ENCODE measurements at regions not wholly inside any gene's neighbourhood (a gene's known extent, or its start where the extent isn't known, plus 50 kb on each side); places are given as distances from the start of the nearest gene placed in this dataset.

DNA sequence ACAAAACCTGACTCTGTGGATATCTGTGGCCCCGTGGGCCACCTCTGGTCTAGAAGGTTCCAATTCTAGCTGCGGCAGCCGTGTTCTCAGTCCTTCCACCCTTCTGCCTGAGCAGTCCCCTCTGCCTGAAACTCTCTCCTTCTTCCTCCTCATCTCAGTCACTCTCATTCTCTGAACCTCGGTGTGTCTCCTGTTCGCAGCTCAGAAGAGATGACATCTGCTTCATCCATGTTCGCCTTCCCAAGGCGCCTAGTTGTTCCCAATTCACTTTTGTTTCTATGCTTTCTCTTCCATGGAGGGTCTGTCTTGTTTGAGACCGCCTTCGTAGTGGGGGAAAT lies 95.5 kb downstream of the CEBPB start:
- DNase-seq (ENCODE audit: low spot score): no peak

DNA sequence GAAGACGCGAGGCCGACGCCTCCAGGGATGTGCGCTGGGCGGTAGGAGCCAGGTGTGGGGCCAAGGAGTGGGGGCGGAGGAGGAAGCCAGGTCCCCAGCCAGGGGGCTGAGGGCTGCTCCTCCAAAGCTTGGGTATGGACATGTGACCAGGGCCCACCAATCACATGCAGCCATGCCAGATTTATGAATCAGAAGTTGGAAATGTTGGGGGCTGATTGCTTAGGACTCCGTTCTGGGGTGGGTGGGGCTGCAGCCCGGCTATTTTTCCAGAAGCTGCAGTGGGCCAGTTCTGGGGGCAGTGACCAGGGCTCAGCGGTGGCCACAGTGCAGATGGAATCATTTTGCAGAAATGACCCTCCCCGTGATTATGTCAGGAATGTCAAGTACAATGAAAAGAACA lies 96.0 kb downstream of the CEBPB start:
- no peak for DNase-seq (ENCODE audit: low spot score)

DNA sequence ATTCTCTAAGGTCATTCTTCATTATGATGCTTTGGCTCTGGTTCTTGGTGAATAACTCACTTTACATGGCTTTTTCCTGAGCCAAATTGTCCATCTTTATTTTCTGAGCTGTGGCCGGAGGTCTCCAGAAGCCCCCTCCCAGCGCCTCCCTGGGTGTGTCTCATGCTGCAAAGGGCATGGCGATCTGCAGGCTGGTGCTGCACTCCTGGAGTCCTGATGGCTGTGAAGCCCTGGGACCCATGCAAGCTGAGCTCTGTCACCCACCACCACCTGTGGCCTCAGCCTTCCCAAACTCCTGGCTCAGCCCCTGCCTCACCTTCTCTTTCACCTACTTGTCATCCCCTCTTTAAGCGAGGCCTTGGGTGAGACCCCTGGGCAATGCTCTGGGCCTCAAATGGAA lies 96.9 kb downstream of the CEBPB start:
- no peak for DNase-seq (ENCODE audit: low spot score)

DNA sequence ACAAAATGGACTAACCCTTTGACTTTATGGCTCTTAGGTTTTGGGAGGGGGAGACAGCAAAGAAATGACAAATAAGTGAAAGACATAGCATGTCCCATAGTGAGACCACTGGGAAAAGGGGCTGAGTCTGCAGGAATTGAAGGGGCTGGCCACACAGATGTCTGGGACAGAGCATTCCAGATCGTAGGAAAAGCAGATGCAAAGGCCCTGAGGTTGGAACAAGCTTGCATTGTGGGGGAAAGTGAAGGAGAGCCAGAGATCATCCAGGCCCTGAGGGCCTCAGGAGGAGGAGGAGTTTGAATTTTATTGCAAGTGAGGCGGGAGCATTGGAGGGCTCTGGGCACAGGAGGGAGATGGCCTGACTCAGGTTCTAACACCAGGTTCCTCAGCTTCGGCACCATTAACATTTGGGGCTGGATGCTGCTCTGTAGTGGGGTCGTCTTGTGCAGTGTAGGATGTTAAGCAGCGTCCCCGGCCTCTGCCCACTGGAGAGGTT lies 97.5 kb downstream of the CEBPB start:
- no peak for DNase-seq (ENCODE audit: low spot score)

DNA sequence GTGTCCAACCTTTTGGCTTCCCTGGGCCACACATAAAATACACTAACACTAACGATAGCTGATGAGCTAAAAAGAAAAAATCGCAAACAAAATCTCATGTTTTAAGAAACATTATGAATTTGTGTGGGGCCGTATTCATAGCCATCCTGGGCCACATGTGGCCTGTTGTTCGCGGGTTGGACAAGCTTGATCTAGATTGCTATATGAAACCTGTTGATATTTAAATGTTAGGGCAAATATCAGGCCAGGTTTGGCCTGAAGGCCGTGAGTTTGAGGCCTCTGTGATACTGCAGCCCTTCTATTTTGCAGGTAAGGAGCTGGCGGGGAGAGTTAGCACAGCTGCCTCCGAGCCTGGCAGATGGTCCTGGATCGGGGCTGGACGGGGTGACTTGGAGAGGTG lies 99.0 kb downstream of the CEBPB start:
- no peak for DNase-seq (ENCODE audit: low spot score)

DNA sequence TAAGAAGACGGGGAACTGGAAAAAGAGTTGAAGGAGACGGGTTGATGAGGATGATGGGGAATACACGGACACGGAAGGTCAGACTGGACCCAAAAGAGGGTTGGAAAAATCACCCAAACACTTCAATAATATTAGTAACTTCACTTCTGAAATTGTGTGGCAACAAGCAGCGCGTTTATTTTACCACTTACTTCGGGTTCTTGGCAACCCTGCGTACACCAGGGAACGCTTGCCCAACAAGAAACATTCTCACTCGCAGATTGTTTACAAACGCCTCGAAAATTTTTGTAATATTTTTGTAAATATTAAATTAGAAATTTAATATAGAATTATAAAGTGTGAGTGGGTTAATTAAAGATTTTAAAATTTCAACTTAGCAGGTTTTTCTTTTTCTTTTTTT lies 99.5 kb downstream of the CEBPB start:
- no peak for DNase-seq (ENCODE audit: low spot score)

DNA sequence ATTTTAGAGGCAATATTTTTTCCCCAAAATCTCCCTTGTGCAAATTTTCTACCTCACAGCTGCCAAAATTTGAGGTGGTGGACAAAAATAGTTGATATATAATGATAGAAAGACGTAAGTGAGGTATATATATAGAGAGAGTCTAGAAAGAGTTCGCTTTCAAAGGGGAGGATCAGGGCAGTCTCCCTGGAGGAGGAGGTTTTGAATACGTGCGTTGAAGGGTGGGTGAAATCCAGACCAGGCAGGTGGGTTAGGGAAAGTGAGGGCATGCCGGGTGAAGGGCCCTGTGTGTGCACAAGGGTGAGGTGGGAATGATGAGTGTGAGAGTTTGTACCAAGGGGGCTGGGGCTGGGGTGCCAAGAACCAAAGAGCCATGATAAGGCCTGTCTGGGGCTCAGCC lies 100.2 kb downstream of the CEBPB start:
- no peak for DNase-seq (ENCODE audit: low spot score)

DNA sequence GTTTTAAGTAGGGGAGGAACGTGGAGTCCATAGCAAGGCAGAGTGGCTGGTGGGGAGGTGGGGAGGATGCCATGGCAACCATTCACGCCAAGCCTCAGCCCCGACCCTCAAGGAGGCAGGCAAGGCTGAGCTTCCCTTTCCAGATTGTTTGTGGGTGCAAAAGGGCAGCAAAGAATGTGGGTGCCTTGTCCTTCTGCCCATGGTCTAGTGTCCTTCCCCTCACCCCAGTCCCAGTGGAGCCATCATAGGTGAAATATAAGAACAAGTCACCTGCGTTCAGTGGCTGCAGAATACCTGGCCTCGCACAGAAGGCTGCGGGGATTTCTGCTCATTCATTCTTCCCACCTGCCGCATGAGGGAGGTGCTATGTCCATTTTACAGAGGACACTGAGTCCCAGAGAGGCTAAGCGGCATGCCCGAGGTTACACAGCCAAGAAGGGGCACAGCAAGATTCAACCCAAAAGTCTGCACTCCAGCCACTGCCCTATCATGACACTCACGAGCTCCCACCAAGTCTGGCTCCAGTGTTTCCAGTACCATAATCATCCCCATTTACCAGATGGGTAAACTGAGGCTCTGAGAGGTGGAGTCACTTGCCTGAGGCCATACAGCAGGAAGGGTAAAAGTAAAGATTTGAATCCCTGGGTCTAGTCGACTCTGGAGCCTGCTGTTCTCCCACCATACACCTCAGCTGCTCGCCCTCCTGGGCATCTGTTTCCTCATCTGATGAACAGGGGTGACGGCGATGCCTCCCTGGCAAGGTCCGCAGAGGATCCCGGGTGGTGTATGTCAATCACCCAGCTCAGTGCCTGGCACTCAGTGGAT lies 100.8 kb downstream of the CEBPB start:
- no peak for DNase-seq (ENCODE audit: low spot score)

DNA sequence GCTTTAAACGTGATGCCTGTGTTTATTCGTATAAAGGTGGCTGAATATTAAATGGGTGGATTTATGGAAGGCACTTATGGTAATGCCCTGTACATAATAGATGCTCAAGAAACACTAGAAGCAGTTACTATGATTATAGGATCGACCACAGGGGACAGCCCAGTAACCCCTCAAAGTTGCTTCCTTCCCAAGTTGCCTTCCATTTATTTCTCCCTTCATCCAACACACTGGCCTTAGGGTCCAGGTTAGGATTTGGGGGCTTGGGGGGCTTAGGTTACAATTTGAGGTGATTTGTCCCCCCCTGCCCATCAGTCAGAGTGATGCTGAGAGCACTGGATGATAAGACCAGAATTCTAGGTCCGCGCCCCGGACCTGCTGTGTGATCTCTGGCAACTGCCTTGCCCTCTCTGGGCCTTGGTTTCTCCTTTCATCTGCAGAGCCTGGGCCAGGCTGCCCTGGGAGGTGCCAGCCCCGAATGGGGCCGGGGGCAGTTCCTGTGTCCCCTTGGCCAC lies 101.5 kb downstream of the CEBPB start:
- no peak for DNase-seq (ENCODE audit: low spot score)

DNA sequence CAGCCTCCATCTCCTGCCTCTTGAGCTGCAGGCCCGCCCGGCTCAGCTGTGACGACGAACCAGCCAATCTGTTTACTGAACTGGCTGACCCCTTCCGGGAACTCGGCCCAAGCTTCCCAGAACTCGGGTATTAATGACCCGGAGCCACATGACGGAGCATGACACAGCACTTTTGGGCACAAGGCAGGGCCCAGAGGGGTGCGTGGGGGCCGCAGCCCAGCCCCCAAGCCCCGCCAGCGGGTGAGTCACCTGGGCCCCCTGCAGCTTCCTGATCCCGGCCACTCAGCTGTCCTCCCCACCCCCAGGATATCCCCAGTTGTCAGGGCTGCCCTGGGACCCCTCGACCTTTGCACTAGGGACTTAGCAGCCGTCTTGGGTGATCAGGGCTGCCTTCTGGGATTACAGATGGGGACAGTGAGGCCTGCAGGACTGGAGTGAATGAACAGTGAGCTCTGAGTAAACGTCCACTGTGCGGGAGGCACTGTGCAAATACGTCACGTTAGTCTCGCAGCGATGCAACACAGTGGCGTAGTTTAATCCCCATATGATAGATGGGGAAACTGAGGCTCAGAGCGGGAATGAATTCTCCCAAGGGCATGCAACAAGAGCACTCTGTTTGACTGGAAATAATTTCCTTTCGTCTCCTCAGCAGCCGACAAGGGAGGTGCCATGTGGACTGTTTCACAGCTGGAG lies 102.1 kb downstream of the CEBPB start:
- no peak for DNase-seq (ENCODE audit: low spot score)

DNA sequence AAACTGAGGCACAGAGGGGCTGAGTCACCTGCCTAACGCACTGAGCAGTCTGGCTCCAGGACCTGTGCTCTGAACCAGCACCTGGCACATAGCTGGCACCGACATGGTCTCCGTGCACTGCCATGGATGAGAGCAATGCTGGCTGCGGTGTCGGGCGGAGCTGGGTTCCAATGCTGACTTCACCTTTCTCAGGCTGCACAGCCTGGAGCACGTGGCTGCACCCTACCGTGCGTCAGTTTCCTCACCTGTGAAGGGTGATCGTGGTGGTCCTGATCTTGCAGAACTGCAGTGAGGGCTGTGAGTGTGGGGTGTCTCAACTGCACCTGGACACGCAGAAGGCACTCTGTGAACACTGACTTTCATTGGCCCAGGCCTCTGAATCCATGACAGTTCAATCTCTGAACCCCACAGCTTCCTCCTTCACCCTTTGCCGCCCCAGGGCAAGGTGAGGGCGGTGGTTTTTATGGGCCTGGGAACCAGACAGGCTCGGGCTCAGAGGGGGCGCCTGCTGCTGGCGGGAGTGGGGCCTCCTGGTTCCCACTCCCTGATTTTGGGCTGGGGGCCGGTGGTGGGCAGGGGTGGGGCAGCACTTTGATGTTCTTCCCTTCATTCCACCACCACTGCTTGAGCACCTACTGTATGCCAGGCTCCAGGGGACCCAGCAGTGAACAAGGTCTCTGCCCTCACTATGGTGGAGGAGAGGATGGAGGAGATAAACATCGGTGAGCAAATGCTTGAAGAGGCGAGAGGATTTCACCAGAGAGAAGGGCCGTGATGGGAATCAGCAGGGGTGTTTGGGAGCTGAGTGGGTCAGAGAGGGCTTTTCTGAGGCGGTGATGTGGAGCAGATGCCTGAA lies 102.9 kb downstream of the CEBPB start:
- DNase-seq (ENCODE audit: low spot score): no peak

DNA sequence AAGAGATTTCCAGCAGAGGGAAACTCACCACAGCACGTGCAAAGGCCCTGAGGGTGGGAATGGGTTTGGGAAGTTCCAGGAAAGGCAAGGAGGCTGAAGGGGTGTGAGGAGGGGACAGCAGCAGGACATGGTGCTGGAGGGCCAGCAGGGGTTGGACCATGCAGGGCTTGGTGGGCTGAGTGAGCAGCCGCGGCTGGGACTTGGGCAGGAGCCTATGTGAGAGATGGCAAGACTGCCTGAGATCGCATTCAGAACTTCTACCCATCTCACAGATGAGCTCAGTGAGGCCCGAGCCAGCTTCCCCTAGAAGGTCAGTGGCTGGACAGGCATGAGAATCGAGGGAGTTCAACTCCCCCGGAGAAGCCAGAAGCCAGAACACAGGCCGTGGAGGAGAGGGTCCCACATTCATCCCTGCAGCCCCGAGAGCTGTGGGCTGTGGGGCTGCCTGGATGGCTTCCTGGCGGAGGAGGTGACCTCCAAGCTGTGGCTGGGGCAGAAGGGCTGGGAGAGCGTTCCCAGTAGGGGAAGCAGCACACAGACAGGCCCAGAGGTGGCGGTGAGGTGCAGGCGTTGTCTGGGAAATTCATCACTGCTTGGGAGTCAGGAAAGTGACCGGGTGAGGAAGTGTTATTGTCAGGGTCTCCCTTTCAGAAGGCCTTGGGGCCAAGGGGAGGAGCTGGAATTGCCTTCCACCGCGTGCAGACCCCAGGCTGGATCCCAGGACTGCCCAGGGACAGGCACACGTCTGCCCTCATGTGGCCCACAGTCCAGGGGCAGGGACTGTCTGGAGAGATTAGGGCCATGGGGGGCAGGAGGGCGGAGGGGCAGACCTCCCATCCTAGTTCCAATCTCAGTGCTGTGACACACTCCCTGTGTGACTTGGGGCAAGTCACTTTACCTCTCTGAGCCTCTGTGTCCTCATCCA lies 103.8 kb downstream of the CEBPB start:
- no peak for DNase-seq (ENCODE audit: low spot score)

DNA sequence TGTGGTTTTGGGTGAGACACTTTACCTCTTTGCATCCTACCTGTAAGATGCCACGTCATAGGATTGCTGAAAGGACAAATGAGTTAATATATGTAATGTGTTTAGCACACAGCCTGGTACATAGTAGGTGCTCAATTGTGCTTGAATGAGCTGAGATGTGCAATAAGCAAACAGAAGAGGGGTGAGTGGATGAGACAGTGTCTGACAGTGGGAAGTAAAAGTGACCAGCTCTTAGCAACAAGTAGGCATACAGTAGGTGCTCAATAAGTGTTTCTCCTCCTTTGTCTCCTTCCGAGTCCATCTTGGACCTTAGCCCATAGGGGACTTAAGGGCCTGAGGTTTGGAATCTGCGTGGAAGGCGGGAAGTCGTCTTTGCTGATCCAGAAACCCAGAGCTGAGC lies 104.7 kb downstream of the CEBPB start:
- DNase-seq (ENCODE audit: low spot score): no peak

DNA sequence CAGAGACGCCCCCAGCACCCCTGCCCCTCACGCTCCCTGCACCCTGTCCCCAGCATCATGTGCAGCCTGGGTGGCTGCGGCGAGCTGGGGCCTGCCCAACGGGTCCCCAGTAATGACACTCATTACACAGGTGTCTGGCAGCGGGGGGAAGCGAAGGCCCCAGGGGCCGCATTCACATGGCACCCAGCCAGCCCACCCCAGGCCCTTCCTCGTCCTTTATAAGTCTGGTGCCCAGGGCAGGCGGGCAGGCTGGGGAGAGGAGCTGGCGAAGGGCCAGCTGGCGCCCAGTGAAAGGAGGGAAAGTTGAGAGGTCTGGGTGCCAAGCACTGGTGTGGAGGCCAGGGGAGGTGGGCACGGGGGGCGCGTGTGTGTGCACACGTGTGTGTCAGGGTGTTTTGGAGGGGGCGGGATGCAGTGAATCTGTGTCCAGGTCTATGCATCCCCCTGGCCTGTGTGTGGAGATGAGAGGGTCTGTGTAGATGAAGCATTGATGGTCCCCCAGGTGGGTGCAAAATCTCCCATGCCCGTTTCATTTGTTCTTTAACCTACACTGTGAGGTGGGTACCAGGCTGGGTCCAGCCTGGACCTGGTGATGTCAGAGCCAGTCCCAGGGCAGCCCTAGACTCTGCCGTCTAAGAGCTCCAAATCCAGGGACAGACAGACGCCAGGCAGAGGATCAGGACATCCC lies 105.3 kb downstream of the CEBPB start:
- DNase-seq (ENCODE audit: low spot score): no peak

DNA sequence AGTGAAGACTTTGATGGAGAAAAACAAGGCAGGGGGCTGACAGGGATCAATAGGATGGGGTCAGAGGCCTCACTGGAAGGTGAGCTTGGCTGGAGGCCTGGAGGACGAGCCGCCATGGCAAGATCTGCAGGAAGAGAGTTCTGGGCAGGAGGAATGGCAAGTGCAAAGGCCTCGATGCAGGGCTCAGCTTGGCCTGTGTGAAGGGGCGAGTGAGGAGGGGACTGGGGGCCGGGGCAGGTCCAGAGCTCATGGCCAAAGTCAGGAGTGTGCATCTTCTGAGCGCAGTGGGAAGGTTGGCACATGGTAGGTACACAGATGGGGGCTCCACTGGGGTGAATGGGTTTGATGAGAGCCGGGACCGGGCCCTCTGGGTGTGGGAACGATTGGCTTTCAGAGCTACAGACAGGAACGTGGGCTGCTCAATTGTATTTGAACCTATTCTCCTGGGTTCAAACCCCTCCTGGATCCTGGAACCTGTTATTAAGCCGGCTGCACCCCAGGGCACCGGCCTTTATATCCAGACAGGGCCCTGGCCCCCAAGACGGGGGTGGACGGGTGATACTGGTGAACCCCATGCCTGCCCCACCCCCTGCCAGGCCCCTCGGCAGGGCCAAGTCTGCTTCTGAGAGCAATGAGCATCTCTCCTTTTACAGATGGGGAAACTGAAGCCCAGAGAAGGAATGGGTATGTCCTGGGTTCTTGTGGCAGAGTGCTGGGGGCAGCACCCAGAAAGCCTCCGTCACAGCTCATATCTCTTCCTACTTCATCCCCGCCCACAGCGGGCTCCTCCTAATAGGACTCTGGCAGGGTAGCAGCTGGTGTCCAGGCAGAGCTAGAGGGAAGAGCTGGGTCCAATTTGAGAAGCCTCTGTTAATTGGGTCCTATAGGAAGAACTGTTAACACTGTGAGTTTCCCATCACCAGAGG lies 106.1 kb downstream of the CEBPB start:
- DNase-seq (ENCODE audit: low spot score): no peak

DNA sequence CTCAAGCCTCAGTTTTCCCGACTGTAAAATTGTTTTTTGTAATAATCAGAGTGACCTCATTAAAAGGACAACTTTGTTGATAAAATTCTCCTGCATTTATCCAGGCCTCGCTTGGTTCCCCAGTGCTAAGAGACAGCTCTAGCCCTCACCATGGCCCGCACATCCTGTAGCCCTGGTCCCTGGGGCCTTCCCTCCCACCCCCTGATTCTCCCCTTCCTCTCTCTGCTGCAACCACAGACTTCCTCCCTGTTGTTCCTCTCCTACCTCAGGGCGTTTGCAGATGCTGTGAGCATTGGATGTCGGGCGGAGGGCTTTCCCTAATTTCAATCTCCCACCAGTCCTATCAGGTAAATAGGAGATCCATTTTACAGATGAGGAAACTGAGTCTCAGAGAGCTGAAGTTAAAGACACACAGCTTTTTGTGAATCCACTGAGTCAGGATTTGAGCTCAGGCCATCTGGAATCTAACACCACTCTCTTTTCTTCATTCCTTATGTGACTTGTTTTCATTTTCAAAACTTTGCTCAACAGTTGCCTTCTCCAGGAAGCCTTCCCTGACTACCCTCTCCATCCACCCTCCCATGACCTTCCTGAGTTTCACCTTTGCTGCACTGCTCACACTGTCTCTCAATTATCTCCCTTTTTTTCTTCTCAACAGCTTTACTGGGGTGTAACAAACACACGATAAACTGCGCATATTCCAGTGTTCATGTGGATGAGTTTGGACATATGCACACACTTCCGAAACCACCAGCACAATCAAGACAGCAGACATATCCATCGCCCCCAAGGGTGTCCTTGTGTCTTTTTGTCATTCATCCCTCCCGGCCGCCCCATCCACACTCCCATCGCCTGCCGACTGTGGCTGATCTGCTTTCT lies 107.1 kb downstream of the CEBPB start:
- DNase-seq (ENCODE audit: low spot score): no peak

DNA sequence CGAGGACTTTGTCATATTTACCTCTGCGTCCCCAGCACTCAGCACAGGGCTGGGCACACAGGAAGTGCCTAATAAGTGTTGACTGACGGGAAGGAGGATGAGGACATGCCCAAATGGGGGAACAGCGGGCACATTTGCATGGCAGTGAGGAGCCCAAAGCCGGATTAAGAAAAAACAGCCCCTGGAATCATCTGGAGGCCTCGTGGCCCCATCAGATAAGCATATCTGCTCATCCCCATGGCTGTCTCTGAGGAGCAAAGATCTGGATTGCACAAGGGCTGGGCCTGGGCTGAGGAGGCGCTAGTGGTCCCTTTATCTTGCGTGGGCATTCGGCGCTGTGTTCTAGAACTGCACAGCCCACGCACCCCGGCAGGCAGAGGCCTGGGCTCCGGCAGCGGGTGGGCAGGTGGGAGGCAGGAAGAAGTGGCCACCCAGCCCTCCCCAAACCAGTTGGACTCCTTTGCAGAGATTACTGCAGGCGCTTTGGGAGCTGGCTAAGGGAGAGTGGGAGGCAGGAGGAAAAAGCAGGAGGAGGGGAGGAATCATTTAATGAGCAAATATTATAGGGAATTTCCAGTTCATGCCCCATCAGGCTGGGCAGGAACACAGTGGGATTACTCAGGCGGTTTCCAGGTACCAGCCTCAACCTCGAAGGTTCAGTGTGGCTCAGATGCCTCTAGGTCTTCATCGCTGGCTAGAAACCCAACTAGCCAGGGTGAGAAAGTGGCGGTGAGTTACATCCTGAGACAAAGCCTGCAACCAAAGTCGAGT lies 108.1 kb downstream of the CEBPB start:
- DNase-seq (ENCODE audit: low spot score): no peak

DNA sequence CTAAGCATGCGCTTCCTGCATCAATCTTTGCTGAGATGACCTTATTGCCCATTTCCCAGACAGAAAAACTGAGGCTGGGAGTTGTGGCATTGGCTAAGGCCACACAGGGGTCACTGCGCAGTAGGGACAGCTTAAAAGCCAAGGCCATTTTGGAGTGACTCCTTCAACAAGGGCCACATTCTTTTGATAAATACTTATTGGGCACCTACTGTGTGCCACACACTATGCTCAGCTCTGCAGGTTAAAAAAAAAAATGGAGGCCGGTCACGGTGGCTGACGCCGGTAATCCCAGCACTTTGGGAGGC lies 108.6 kb downstream of the CEBPB start:
- no peak for DNase-seq (ENCODE audit: low spot score)

Data from CD4-positive, alpha-beta T cell treated with Interleukin-2 at 100 ng/mL for 4 hours (primary cell).